Left lobe of liver (tissue), 2 donors: ENCODE measurements at regions not wholly inside any gene's neighbourhood (a gene's known extent, or its start where the extent isn't known, plus 50 kb on each side); places are given as distances from the start of the nearest gene placed in this dataset.
A peak's percentile ranks its signal among the peaks of the same experiment; 100 is the strongest.

Experiments used
- ATAC-seq: fragments of 200-7000 bp; cut with Tn5 transposase; one replicate; pipeline ENCODE4 v1.9.1; 2020; ENCODE audit warnings: mild to moderate bottlenecking, moderate library complexity
- DNase-seq: peaks from one replicate; pipeline ENCODE4 v3.0.0-alpha.2; 2020; ENCODE audit warnings: low spot score
- donor health status: DM: no; HTN: no; CAD: no; lungs with moderate emphysema.
- donor health status: DM: no; HTN: yes; CAD: no.

- ATAC-seq (no peak), DNase-seq (no peak)
Observed at GRCh38 chr14:22422238-22422637, 166.8 kb downstream of the DAD1 start.

GRCh38 chr14:22420598-22421186 lies 168.3 kb downstream of the DAD1 start:
- no peak for DNase-seq

GRCh38 chr14:22419620-22420019 lies 169.4 kb downstream of the DAD1 start:
- no peak for ATAC-seq
- no peak for DNase-seq

More at GRCh38 chr14:22420598-22421186, 168.3 kb downstream of the DAD1 start:
- no peak for ATAC-seq

GRCh38 chr14:22418631-22419030 lies 170.4 kb downstream of the DAD1 start:
- ATAC-seq: no peak

GRCh38 chr14:22417914-22418313 lies 171.1 kb downstream of the DAD1 start:
- ATAC-seq (no peak), DNase-seq (no peak)

More at GRCh38 chr14:22418631-22419030, 170.4 kb downstream of the DAD1 start:
- no peak for DNase-seq

- DNase-seq (no peak), ATAC-seq (no peak)
Observed at GRCh38 chr14:22416193-22416592, 172.8 kb downstream of the DAD1 start.

GRCh38 chr14:22415605-22415959 lies 173.4 kb downstream of the DAD1 start:
- ATAC-seq (no peak), DNase-seq (no peak)

GRCh38 chr14:22414876-22415604 lies 174.0 kb downstream of the DAD1 start:
- DNase-seq: no peak
- no peak for ATAC-seq

- DNase-seq (no peak), ATAC-seq (no peak)
Observed at GRCh38 chr14:22412926-22413411, 176.1 kb downstream of the DAD1 start.

- ATAC-seq: no peak
- DNase-seq: no peak
Observed at GRCh38 chr14:22411398-22412055, 177.5 kb downstream of the DAD1 start.

- ATAC-seq (no peak), DNase-seq (no peak)
Observed at GRCh38 chr14:22410497-22410896, 178.5 kb downstream of the DAD1 start.

GRCh38 chr14:22409006-22409405 lies 180.0 kb downstream of the DAD1 start:
- ATAC-seq (no peak), DNase-seq (no peak)

- no peak for DNase-seq
- ATAC-seq: no peak
Observed at GRCh38 chr14:22408547-22408946, 180.5 kb downstream of the DAD1 start.

- peak; percentile 64 for DNase-seq
Observed at GRCh38 chr14:22407033-22407432, 182.0 kb downstream of the DAD1 start.

GRCh38 chr14:22405201-22405600 lies 183.8 kb downstream of the DAD1 start:
- no peak for DNase-seq

More at GRCh38 chr14:22407033-22407432, 182.0 kb downstream of the DAD1 start:
- peak; percentile 94 for ATAC-seq

GRCh38 chr14:22403296-22403695 lies 185.7 kb downstream of the DAD1 start:
- no peak for ATAC-seq

More at GRCh38 chr14:22405201-22405600, 183.8 kb downstream of the DAD1 start:
- ATAC-seq: no peak

GRCh38 chr14:22400655-22401259 lies 188.3 kb downstream of the DAD1 start:
- no peak for DNase-seq
- no peak for ATAC-seq

More at GRCh38 chr14:22403296-22403695, 185.7 kb downstream of the DAD1 start:
- DNase-seq: no peak

- ATAC-seq (no peak), DNase-seq (no peak)
Observed at GRCh38 chr14:22399776-22400175, 189.2 kb downstream of the DAD1 start.

GRCh38 chr14:22397221-22397737 lies 191.7 kb downstream of the DAD1 start:
- DNase-seq (no peak), ATAC-seq (no peak)

- ATAC-seq (no peak), DNase-seq (no peak)
Observed at GRCh38 chr14:22395803-22396202, 193.2 kb downstream of the DAD1 start.

- ATAC-seq (no peak), DNase-seq (no peak)
Observed at GRCh38 chr14:22394616-22395015, 194.4 kb downstream of the DAD1 start.
